ENCODE measurements at regions not wholly inside any gene's neighbourhood (a gene's known extent, or its start where the extent isn't known, plus 50 kb on each side); places are given as distances from the start of the nearest gene placed in this dataset.

- no peak for ATAC-seq
- Mint-ChIP-seq H3K4me1 (no peaks in the 10 kb centered on the region), H3K27me3 (no peaks in the 10 kb centered on the region), H3K36me3 (ENCODE audit: low read depth) (no peaks in the 10 kb centered on the region), H3K27ac (no peak overlapping the region), H3K4me3 (no peak overlapping the region)
- H3K9me3 ChIP-seq (ENCODE audit: control insufficient read depth, low read length, poor library complexity, severe bottlenecking): no peaks in the 10 kb centered on the region
- no peak for DNase-seq
Observed at GRCh38 chr7:18196638-18197037, 169.0 kb upstream of the PRPS1L1 start.

DNA sequence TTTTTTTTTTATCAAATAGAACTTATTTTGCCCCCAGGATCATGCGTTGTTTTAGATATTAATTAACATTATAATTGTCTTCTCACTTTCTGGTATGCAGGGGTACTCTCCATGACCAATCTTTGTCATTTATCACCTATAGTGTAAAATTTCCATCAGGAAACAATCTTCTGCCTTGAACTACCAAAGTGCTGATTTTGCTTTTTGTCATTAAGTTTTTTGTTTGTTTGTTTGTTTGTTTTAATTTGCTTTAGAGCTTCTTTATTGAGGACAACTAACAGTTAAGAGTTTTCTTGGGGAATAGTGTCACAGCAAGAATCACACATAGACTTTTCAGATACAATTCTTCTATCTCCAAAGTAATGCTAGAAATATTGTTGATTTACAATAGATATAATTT is 171.2 kb upstream of the PRPS1L1 start:
- Mint-ChIP-seq H3K4me3 (no peak overlapping the region), H3K27me3 (no peaks in the 10 kb centered on the region), H3K36me3 (ENCODE audit: low read depth) (no peaks in the 10 kb centered on the region), H3K27ac (no peak overlapping the region), H3K4me1 (peaks cover 11% of the 10 kb centered on the region)
- no peaks in the 10 kb centered on the region for H3K9me3 ChIP-seq (ENCODE audit: control insufficient read depth, low read length, poor library complexity, severe bottlenecking)
- no peak for DNase-seq
- ATAC-seq: no peak

- H3K4me3 Mint-ChIP-seq: no peak overlapping the region
- H3K9me3 ChIP-seq (ENCODE audit: control insufficient read depth, low read length, poor library complexity, severe bottlenecking): no peaks in the 10 kb centered on the region
- no peaks in the 10 kb centered on the region for H3K36me3 Mint-ChIP-seq (ENCODE audit: low read depth)
- no peak for DNase-seq
- no peak overlapping the region for H3K27ac Mint-ChIP-seq
- ATAC-seq: no peak
- no peaks in the 10 kb centered on the region for H3K27me3 Mint-ChIP-seq
- peaks cover 11% of the 10 kb centered on the region for H3K4me1 Mint-ChIP-seq
Observed at GRCh38 chr7:18200266-18200665, 172.6 kb upstream of the PRPS1L1 start.

GRCh38 chr7:18200855-18201254 is 173.2 kb upstream of the PRPS1L1 start:
- no peaks in the 10 kb centered on the region for H3K9me3 ChIP-seq (ENCODE audit: control insufficient read depth, low read length, poor library complexity, severe bottlenecking)
- no peak for ATAC-seq
- no peaks in the 10 kb centered on the region for H3K27me3 Mint-ChIP-seq
- no peak overlapping the region for H3K4me3 Mint-ChIP-seq
- no peak overlapping the region for H3K27ac Mint-ChIP-seq
- no peaks in the 10 kb centered on the region for H3K36me3 Mint-ChIP-seq (ENCODE audit: low read depth)
- no peak for DNase-seq
- H3K4me1 Mint-ChIP-seq: peaks cover 11% of the 10 kb centered on the region

GRCh38 chr7:18201350-18201749 is 173.7 kb upstream of the PRPS1L1 start:
- H3K36me3 Mint-ChIP-seq (ENCODE audit: low read depth): no peaks in the 10 kb centered on the region
- no peak overlapping the region for H3K4me3 Mint-ChIP-seq
- H3K9me3 ChIP-seq (ENCODE audit: control insufficient read depth, low read length, poor library complexity, severe bottlenecking): no peaks in the 10 kb centered on the region
- peaks cover 11% of the 10 kb centered on the region for H3K4me1 Mint-ChIP-seq
- DNase-seq (no peak), ATAC-seq (no peak)
- H3K27ac Mint-ChIP-seq: no peak overlapping the region
- H3K27me3 Mint-ChIP-seq: no peaks in the 10 kb centered on the region

DNA sequence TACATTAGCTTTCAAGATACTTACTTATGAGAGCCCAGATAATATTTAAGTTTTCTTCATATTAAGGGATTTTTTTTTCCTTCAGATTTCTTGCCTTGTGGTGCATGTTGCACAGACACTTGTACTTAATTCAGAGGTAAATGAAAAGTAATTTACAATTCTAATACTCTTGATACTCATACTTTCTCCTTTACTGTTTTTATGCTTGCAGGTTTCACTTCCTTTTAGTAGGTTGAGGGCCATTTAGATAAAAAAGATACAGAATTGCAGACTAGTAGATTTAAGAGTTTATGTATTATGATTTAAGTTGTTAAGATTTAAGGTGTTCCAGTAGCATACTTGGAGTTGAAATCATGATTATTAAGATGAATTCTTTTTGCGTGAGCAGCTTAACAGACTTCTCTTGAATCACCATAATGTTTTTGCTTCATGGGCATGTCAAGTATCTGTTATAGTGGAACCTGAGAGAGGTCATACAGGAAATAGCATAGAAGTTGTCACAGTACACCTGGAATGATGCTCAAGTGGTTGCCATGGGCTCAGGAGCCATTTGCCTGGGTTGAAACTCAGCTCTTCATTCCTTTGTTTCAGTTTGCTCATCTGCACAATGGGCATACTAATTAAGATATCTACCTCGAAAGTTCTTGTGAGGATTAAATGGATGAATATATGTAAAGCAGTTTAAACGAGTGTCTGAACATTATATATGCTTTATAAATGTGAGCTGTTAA is 174.8 kb upstream of the PRPS1L1 start:
- Mint-ChIP-seq H3K4me1 (peaks cover 11% of the 10 kb centered on the region), H3K36me3 (ENCODE audit: low read depth) (no peaks in the 10 kb centered on the region), H3K27me3 (no peaks in the 10 kb centered on the region), H3K4me3 (no peak overlapping the region), H3K27ac (no peak overlapping the region)
- no peaks in the 10 kb centered on the region for H3K9me3 ChIP-seq (ENCODE audit: control insufficient read depth, low read length, poor library complexity, severe bottlenecking)
- no peak for DNase-seq
- ATAC-seq: no peak

- H3K27ac Mint-ChIP-seq: no peak overlapping the region
- H3K4me3 Mint-ChIP-seq: no peak overlapping the region
- peaks cover 11% of the 10 kb centered on the region for H3K4me1 Mint-ChIP-seq
Observed at GRCh38 chr7:18206331-18206730, 178.7 kb upstream of the PRPS1L1 start.

DNA sequence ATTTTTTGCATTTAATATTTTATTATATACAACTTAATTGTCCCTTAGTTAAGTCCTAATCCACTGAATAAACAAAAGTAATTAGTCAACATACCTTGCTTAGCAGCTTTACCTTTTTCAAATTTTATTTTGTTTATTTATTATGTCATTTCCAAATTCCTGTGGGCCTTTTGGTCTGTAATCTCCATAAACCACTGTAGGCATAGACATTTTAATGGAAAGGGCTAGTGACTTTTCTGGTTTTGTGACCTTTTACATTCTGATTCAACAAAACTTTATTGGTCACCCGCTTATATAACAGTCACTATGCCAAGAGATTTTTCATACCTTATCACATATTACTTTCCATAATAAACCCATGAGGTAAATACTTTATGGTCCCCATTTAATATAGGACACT is 181.3 kb upstream of the PRPS1L1 start:
- Mint-ChIP-seq H3K36me3 (ENCODE audit: low read depth) (no peaks in the 10 kb centered on the region), H3K4me3 (no peak overlapping the region), H3K27me3 (peaks cover 6% of the 10 kb centered on the region), H3K4me1 (no peaks in the 10 kb centered on the region), H3K27ac (no peak overlapping the region)
- no peak for DNase-seq
- H3K9me3 ChIP-seq (ENCODE audit: control insufficient read depth, low read length, poor library complexity, severe bottlenecking): no peaks in the 10 kb centered on the region
- ATAC-seq: no peak

More at GRCh38 chr7:18206331-18206730, 178.7 kb upstream of the PRPS1L1 start:
- Mint-ChIP-seq H3K27me3 (peaks cover under 1% of the 10 kb centered on the region), H3K36me3 (ENCODE audit: low read depth) (no peaks in the 10 kb centered on the region)
- no peak for ATAC-seq
- no peak for DNase-seq
- H3K9me3 ChIP-seq (ENCODE audit: control insufficient read depth, low read length, poor library complexity, severe bottlenecking): no peaks in the 10 kb centered on the region

GRCh38 chr7:18210377-18210776 is 182.7 kb upstream of the PRPS1L1 start:
- Mint-ChIP-seq H3K4me1 (no peaks in the 10 kb centered on the region), H3K36me3 (ENCODE audit: low read depth) (no peaks in the 10 kb centered on the region), H3K27me3 (peaks cover 6% of the 10 kb centered on the region), H3K4me3 (no peak overlapping the region), H3K27ac (no peak overlapping the region)
- DNase-seq (no peak), ATAC-seq (no peak)
- no peaks in the 10 kb centered on the region for H3K9me3 ChIP-seq (ENCODE audit: control insufficient read depth, low read length, poor library complexity, severe bottlenecking)

GRCh38 chr7:18210788-18211187 is 183.1 kb upstream of the PRPS1L1 start:
- no peaks in the 10 kb centered on the region for H3K4me1 Mint-ChIP-seq
- ATAC-seq (no peak), DNase-seq (no peak)
- no peak overlapping the region for H3K27ac Mint-ChIP-seq
- peaks cover 6% of the 10 kb centered on the region for H3K27me3 Mint-ChIP-seq
- no peaks in the 10 kb centered on the region for H3K9me3 ChIP-seq (ENCODE audit: control insufficient read depth, low read length, poor library complexity, severe bottlenecking)
- no peak overlapping the region for H3K4me3 Mint-ChIP-seq
- H3K36me3 Mint-ChIP-seq (ENCODE audit: low read depth): no peaks in the 10 kb centered on the region

DNA sequence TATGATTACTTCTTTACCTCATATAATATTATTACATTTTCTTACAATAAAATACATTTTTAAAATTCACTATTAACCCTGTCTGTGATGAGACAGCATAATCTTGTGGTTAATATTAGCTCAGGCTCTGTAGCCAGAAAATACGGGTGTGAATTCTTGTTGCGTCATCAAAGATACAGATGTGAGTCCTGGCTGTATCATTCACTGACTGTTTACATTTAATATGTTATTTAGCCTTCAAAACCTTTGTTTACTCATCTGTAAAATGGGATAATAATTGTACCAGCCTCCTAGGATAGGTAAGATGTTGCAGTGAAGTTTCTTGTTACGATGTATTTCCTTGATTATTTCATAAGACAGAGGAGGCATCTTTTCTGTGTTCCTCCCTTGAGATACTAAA is 184.7 kb upstream of the PRPS1L1 start:
- DNase-seq: no peak

DNA sequence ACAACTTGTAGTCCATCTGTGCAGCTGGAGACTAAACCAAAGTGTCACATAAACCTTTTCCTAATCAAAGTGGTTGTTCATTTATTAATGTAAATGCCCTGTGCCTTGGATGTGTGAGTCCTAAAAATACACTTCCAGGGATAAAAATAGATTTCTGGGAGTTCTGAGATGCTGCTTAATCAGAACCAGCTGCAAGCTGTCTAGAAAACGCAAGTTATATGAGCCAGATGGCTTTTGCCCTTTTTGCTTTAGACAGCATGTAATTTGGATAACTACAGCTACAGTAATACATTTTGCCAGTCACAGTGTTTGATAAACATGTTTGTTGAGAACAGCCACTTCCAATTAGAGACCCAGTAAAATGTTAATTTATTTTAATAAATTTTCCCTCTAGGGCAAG is 185.1 kb upstream of the PRPS1L1 start:
- H3K27ac Mint-ChIP-seq: no peak overlapping the region
- H3K4me3 Mint-ChIP-seq: no peak overlapping the region
- no peaks in the 10 kb centered on the region for H3K36me3 Mint-ChIP-seq (ENCODE audit: low read depth)
- H3K9me3 ChIP-seq (ENCODE audit: control insufficient read depth, low read length, poor library complexity, severe bottlenecking): no peaks in the 10 kb centered on the region
- DNase-seq (no peak), ATAC-seq (no peak)
- H3K4me1 Mint-ChIP-seq: no peaks in the 10 kb centered on the region
- peaks cover 6% of the 10 kb centered on the region for H3K27me3 Mint-ChIP-seq

More for the DNA sequence above, 184.7 kb upstream of the PRPS1L1 start:
- Mint-ChIP-seq H3K27me3 (peaks cover 6% of the 10 kb centered on the region), H3K4me1 (no peaks in the 10 kb centered on the region), H3K4me3 (no peak overlapping the region), H3K27ac (no peak overlapping the region), H3K36me3 (ENCODE audit: low read depth) (no peaks in the 10 kb centered on the region)
- no peaks in the 10 kb centered on the region for H3K9me3 ChIP-seq (ENCODE audit: control insufficient read depth, low read length, poor library complexity, severe bottlenecking)
- no peak for ATAC-seq

DNA sequence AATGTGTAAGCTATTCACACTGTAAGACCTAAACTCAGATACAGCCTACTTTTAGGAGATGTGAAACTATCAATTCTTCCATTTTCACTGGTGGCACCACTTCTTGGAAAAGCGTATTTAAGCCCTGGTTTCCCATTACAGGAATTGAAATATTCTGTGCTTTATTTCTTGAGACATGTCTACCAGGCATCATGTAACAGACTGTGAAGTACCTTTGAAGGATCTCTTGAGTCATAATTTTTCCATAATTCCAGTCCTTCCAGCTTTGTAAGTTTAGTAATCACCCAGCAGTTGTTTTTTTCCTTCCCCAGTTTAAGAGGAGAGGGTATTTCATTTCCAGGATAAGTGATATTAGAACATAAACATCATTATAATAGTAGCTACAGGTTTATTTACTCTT is 186.0 kb upstream of the PRPS1L1 start:
- Mint-ChIP-seq H3K27ac (no peak overlapping the region), H3K36me3 (ENCODE audit: low read depth) (no peaks in the 10 kb centered on the region)
- ATAC-seq: no peak

DNA sequence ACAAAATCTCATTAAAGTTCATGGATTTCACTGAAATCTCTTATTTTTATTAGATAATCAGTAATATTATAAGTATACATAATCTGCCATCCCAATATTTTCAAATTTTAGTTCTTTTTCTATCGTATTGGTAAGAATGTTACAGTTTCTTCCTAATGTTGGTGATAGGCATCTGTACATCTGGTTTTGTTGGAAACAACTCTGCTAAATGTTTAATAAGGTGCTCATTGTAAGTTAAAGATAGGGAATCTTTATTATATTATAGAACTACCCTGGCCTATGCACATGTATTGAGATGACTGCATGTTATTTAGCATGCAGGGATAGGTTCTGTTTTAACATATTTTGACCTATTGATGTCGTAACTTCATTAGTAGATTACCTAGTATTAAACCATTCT is 188.6 kb upstream of the PRPS1L1 start:
- H3K27ac Mint-ChIP-seq: no peak overlapping the region

More for the DNA sequence above, 186.0 kb upstream of the PRPS1L1 start:
- no peaks in the 10 kb centered on the region for H3K9me3 ChIP-seq (ENCODE audit: control insufficient read depth, low read length, poor library complexity, severe bottlenecking)
- no peaks in the 10 kb centered on the region for H3K4me1 Mint-ChIP-seq
- H3K27me3 Mint-ChIP-seq: peaks cover 6% of the 10 kb centered on the region
- no peak for DNase-seq
- H3K4me3 Mint-ChIP-seq: no peak overlapping the region

More for the DNA sequence above, 188.6 kb upstream of the PRPS1L1 start:
- no peak for DNase-seq
- no peak for ATAC-seq
- Mint-ChIP-seq H3K36me3 (ENCODE audit: low read depth) (no peaks in the 10 kb centered on the region), H3K4me3 (no peak overlapping the region), H3K4me1 (no peaks in the 10 kb centered on the region), H3K27me3 (peaks cover 6% of the 10 kb centered on the region)
- H3K9me3 ChIP-seq (ENCODE audit: control insufficient read depth, low read length, poor library complexity, severe bottlenecking): no peaks in the 10 kb centered on the region

Data from T-helper 17 cell (primary cell).